Astrocyte of the cerebellum (primary cell): ENCODE measurements at regions not wholly inside any gene's neighbourhood (a gene's known extent, or its start where the extent isn't known, plus 50 kb on each side); places are given as distances from the start of the nearest gene placed in this dataset.
"Not testable (repeated sequence)": the region's sequence is repeated elsewhere in the genome, so short reads cannot be mapped to it uniquely, and the experiment has no call there.

Experiments
- DNase-seq: peaks from one replicate; pipeline ENCODE4 v3.0.0-alpha.2; 2011; ENCODE audit warnings: low read depth
- H3K4me3 ChIP-seq: 2 replicates; pipeline ENCODE4 v1.5.1; 2011; ENCODE audit warnings: mild to moderate bottlenecking, low read depth, low read length, moderate library complexity
- in situ Hi-C: cut with HindIII; loops from 2 replicates; pipeline ENCODE4 v1.10.0; 2017; ENCODE audit warnings: low sequenced_read_pairs
- TF ChIP-seq, protein P1 (sequence below): IDR thresholded peaks from 2 replicates; pipeline ENCODE4 v1.5.1; 2012; ENCODE audit warnings: low read length, low read depth, moderate library complexity, mild to moderate bottlenecking; ENCODE audit errors: missing control alignments

DNA sequence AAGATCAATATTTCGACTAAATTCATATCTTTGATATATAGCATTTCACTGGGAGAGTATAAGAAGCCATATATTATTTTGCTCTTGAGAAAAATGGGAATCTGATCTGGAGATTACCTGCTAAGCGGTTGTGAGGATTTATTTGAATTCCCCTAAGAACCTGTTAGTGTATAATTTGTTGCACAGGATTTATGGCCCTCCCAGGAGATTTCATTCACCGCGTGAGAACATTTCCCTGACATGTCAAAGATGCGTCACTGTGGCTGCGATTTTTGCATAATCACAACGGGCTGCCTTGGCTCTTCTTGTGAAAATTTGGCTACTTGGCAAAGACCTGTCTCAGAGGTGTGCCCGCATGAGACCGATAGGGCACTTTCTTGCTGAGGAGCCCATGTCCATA is 184.7 kb upstream of the PFKP start:
- H3K4me3 ChIP-seq = no peak overlapping the region
- in situ Hi-C loops = no loop called here
- peak; percentile 2 for DNase-seq
- TF ChIP-seq, protein P1, sequence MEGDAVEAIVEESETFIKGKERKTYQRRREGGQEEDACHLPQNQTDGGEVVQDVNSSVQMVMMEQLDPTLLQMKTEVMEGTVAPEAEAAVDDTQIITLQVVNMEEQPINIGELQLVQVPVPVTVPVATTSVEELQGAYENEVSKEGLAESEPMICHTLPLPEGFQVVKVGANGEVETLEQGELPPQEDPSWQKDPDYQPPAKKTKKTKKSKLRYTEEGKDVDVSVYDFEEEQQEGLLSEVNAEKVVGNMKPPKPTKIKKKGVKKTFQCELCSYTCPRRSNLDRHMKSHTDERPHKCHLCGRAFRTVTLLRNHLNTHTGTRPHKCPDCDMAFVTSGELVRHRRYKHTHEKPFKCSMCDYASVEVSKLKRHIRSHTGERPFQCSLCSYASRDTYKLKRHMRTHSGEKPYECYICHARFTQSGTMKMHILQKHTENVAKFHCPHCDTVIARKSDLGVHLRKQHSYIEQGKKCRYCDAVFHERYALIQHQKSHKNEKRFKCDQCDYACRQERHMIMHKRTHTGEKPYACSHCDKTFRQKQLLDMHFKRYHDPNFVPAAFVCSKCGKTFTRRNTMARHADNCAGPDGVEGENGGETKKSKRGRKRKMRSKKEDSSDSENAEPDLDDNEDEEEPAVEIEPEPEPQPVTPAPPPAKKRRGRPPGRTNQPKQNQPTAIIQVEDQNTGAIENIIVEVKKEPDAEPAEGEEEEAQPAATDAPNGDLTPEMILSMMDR = no peak

DNA sequence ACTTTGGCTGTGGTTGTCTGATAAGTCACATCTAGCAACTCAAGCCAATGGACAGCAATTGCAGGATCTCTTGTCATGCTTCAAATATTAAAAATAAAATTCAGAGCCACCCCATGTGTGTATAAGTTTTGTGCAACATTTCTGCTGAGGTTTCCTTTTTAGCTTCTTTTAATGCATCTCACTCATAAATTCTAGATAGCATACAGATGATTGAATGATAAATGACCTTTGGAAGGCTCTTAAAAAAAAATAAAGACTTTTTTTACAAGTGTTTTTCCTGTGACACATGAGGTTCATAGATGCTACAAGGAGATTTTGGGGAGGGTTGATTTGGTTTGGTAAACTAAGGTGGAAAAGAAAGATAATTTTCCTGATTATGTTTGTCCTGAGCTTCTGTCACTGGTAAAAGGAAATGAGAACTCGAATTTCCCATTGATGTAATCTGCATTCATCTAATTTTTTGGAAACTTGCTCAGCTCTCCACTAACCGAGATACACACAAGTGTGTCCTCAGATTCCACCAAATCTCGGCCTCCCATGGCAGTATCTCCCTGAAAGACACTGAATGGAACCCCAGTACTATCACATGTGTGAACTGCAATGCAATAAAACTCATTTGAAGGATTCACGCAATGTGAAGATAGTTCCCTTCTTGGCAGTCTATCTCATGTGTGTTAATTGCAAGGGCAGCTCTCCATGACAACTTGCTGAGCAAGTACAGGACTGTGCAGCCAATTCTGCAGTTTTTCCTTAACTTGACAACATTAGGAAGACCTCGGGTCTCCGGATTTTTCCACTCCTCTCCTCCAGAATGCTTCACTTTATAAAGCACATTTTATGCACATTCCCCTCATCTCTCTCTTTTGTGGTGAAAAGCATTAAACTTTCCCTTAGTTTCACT is 185.4 kb upstream of the PFKP start:
- in situ Hi-C loops = no loop called here
- no peak for DNase-seq
- TF ChIP-seq, protein P1 = no peak
- H3K4me3 ChIP-seq = no peak overlapping the region

DNA sequence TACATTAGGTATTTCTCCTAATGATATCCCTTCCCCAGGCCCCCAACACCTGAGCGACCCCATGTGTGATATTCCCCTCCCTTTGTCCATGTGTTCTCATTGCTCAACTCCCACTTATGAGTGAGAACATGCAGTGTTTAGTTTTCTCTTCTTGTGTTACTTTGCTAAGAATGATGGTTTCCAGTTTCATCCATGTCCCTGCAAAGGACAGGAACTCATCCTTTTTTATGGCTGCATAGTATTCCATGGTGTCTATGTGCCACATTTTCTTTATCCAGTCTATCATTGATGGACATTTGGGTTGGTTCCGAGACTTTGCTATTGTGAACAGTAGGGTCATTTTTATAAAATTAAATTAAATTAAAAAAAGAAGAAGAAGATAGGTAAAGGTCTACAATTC is 187.3 kb upstream of the PFKP start:
- in situ Hi-C loops, DNase-seq, H3K4me3 ChIP-seq: not testable (repeated sequence)

DNA sequence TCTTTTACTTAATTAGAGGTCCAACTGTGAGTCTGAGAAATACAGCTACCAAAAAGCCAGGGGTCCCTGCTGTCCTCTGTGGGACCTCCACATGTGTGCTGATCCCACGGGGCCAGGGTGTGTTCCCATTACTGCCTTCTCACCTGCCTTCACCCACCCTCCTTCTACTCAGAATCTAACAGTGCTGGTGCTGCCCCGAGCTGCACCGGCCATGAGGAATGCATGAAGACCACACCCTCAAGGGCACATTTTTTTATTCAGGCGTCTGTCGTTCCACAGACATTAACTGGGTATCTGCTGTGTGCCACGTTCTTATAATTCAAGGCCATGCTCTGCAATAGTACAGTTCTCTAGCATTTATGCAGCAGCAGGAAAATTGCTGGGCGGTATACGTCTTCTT is 188.5 kb upstream of the PFKP start:
- no peak for DNase-seq
- H3K4me3 ChIP-seq = no peak overlapping the region
- in situ Hi-C loops = no loop called here
- TF ChIP-seq, protein P1 = no peak

DNA sequence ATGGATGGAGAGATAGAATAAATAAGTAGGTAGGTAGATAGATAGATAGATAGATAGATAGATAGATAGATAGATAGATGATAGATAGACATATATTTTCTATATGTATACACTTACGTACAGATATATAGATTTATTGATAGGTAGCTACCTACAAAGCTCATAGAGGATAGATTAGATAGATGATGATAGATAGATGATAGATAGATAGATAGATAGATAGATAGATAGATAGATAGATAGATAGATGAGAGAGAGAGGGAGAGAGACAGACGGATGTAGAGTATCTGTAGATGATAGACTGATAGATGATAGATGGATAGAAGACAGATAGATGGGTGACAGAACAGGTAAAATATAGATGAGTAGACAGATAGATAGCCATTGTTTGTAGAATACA is 191.3 kb upstream of the PFKP start:
- TF ChIP-seq, protein P1 = no peak
- H3K4me3 ChIP-seq = no peak overlapping the region
- DNase-seq = no peak
- in situ Hi-C loops = no loop called here

DNA sequence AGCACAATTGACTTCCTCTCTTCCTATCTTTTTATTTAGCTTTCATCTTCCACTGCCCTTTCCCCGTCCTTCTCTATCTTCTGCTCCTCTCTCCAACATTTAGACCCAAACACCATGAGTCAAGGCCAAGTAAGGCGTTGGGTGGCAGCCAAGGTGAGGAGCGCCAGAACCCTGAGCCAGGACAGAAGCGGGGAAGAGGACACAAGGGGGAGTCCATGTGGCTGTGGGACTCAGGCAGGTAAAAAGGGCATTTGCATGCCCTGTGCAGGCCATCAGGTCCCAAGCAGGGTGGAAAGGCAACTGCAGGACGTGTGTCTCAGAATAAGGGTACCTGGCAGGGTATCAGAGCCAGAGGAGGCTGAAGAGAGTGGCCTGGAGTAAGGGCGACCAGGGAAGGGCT is 192.4 kb upstream of the PFKP start:
- TF ChIP-seq, protein P1 = no peak
- DNase-seq = no peak
- in situ Hi-C loops = no loop called here
- no peak overlapping the region for H3K4me3 ChIP-seq

DNA sequence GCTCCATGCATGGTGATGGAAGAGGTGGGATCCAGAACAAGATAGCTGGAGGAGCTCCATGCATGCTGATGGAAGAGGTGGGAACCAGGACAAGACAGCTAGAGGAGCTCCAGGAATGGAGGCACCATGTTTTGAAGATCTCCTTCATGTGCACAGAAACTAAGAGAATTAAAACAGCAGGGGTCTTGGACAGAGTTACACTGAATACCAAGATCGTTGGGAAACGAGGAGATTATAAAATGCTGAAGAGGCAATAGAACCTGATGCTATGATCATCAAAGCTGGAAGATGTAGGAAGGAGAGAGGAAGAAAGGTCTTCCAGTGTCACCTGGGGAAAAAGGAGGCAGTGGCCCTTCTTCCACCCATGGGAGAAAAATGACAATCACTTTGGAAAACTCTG is 193.6 kb upstream of the PFKP start:
- in situ Hi-C loops = no loop called here
- no peak for DNase-seq
- no peak overlapping the region for H3K4me3 ChIP-seq
- TF ChIP-seq, protein P1 = no peak
